ENCODE measurements at regions not wholly inside any gene's neighbourhood (a gene's known extent, or its start where the extent isn't known, plus 50 kb on each side); places are given as distances from the start of the nearest gene placed in this dataset.

- Histone ChIP-seq H3K27ac (ENCODE audit: low read depth, low read length) (no peak overlapping the region), H3K27me3 (ENCODE audit: control insufficient read depth in 3 of 3, insufficient read depth in 3 of 3, low read length in 3 of 3) (no peaks in the 10 kb centered on the region), H3K9me3 (ENCODE audit: control insufficient read depth in 3 of 3, low read length in 3 of 3) (no peaks in the 10 kb centered on the region), H3K4me1 (ENCODE audit: control insufficient read depth in 3 of 3, insufficient read depth in 3 of 3, low read length in 3 of 3) (peaks cover 3 to 12% (median 9%) of the 10 kb centered on the region in 3 donors), H3K4me3 (ENCODE audit: low read length in 3 of 3) (no peak overlapping the region), H3K36me3 (ENCODE audit: control insufficient read depth in 3 of 3, insufficient read depth in 3 of 3, low read length in 3 of 3) (no peaks in the 10 kb centered on the region), H3K9ac (ENCODE audit: low read depth in 1 of 3, low read length in 3 of 3) (no peak overlapping the region)
These were observed 188.9 kb upstream of the TNP1 start for GRCh38 chr2:217048730-217049129.

- no peak overlapping the region for H3K9ac ChIP-seq (ENCODE audit: low read depth in 1 of 3, low read length in 3 of 3)
- no peak overlapping the region for H3K4me3 ChIP-seq (ENCODE audit: low read length in 3 of 3)
These were observed 187.8 kb upstream of the TNP1 start for GRCh38 chr2:217047631-217048030.

GRCh38 chr2:217047209-217047608 is 187.3 kb upstream of the TNP1 start:
- Histone ChIP-seq H3K27ac (ENCODE audit: low read depth, low read length) (no peak overlapping the region), H3K36me3 (ENCODE audit: control insufficient read depth in 3 of 3, insufficient read depth in 3 of 3, low read length in 3 of 3) (no peaks in the 10 kb centered on the region), H3K27me3 (ENCODE audit: control insufficient read depth in 3 of 3, insufficient read depth in 3 of 3, low read length in 3 of 3) (no peaks in the 10 kb centered on the region), H3K4me1 (ENCODE audit: control insufficient read depth in 3 of 3, insufficient read depth in 3 of 3, low read length in 3 of 3) (peaks cover 0 to 8% (median 5%) of the 10 kb centered on the region in 3 donors), H3K4me3 (ENCODE audit: low read length in 3 of 3) (no peak overlapping the region), H3K9me3 (ENCODE audit: control insufficient read depth in 3 of 3, low read length in 3 of 3) (no peaks in the 10 kb centered on the region), H3K9ac (ENCODE audit: low read depth in 1 of 3, low read length in 3 of 3) (no peak overlapping the region)

More at GRCh38 chr2:217047631-217048030, 187.8 kb upstream of the TNP1 start:
- no peaks in the 10 kb centered on the region for H3K27me3 ChIP-seq (ENCODE audit: control insufficient read depth in 3 of 3, insufficient read depth in 3 of 3, low read length in 3 of 3)
- H3K4me1 ChIP-seq (ENCODE audit: control insufficient read depth in 3 of 3, insufficient read depth in 3 of 3, low read length in 3 of 3) = peaks cover 2 to 8% (median 5%) of the 10 kb centered on the region in 3 donors
- H3K9me3 ChIP-seq (ENCODE audit: control insufficient read depth in 3 of 3, low read length in 3 of 3) = no peaks in the 10 kb centered on the region
- H3K36me3 ChIP-seq (ENCODE audit: control insufficient read depth in 3 of 3, insufficient read depth in 3 of 3, low read length in 3 of 3) = no peaks in the 10 kb centered on the region
- no peak overlapping the region for H3K27ac ChIP-seq (ENCODE audit: low read depth, low read length)

GRCh38 chr2:217045700-217046475 is 186.0 kb upstream of the TNP1 start:
- no peaks in the 10 kb centered on the region for H3K36me3 ChIP-seq (ENCODE audit: control insufficient read depth in 3 of 3, insufficient read depth in 3 of 3, low read length in 3 of 3)
- H3K9me3 ChIP-seq (ENCODE audit: control insufficient read depth in 3 of 3, low read length in 3 of 3) = no peaks in the 10 kb centered on the region
- peaks cover 0 to 8% (median 3%) of the 10 kb centered on the region in 3 donors for H3K4me1 ChIP-seq (ENCODE audit: control insufficient read depth in 3 of 3, insufficient read depth in 3 of 3, low read length in 3 of 3)
- H3K4me3 ChIP-seq (ENCODE audit: low read length in 3 of 3) = no peak overlapping the region
- H3K27ac ChIP-seq (ENCODE audit: low read depth, low read length) = no peak overlapping the region
- H3K9ac ChIP-seq (ENCODE audit: low read depth in 1 of 3, low read length in 3 of 3) = no peak overlapping the region
- H3K27me3 ChIP-seq (ENCODE audit: control insufficient read depth in 3 of 3, insufficient read depth in 3 of 3, low read length in 3 of 3) = no peaks in the 10 kb centered on the region

- Histone ChIP-seq H3K9me3 (ENCODE audit: control insufficient read depth in 3 of 3, low read length in 3 of 3) (no peaks in the 10 kb centered on the region), H3K4me1 (ENCODE audit: control insufficient read depth in 3 of 3, insufficient read depth in 3 of 3, low read length in 3 of 3) (peaks cover 8 to 16% (median 9%) of the 10 kb centered on the region in 3 donors), H3K4me3 (ENCODE audit: low read length in 3 of 3) (no peak overlapping the region), H3K36me3 (ENCODE audit: control insufficient read depth in 3 of 3, insufficient read depth in 3 of 3, low read length in 3 of 3) (no peaks in the 10 kb centered on the region), H3K9ac (ENCODE audit: low read depth in 1 of 3, low read length in 3 of 3) (no peak overlapping the region), H3K27me3 (ENCODE audit: control insufficient read depth in 3 of 3, insufficient read depth in 3 of 3, low read length in 3 of 3) (no peaks in the 10 kb centered on the region), H3K27ac (ENCODE audit: low read depth, low read length) (no peak overlapping the region)
These were observed 180.2 kb upstream of the TNP1 start for GRCh38 chr2:217040099-217040498.

- no peaks in the 10 kb centered on the region for H3K27me3 ChIP-seq (ENCODE audit: control insufficient read depth in 3 of 3, insufficient read depth in 3 of 3, low read length in 3 of 3)
- H3K9me3 ChIP-seq (ENCODE audit: control insufficient read depth in 3 of 3, low read length in 3 of 3) = no peaks in the 10 kb centered on the region
These were observed 178.1 kb upstream of the TNP1 start for GRCh38 chr2:217038001-217038400.

GRCh38 chr2:217037353-217037752 is 177.5 kb upstream of the TNP1 start:
- H3K9me3 ChIP-seq (ENCODE audit: control insufficient read depth in 3 of 3, low read length in 3 of 3) = no peaks in the 10 kb centered on the region
- H3K36me3 ChIP-seq (ENCODE audit: control insufficient read depth in 3 of 3, insufficient read depth in 3 of 3, low read length in 3 of 3) = no peaks in the 10 kb centered on the region
- no peak overlapping the region for H3K27ac ChIP-seq (ENCODE audit: low read depth, low read length)
- H3K27me3 ChIP-seq (ENCODE audit: control insufficient read depth in 3 of 3, insufficient read depth in 3 of 3, low read length in 3 of 3) = no peaks in the 10 kb centered on the region
- no peak overlapping the region for H3K9ac ChIP-seq (ENCODE audit: low read depth in 1 of 3, low read length in 3 of 3)
- peaks cover 8 to 16% (median 9%) of the 10 kb centered on the region in 3 donors for H3K4me1 ChIP-seq (ENCODE audit: control insufficient read depth in 3 of 3, insufficient read depth in 3 of 3, low read length in 3 of 3)
- H3K4me3 ChIP-seq (ENCODE audit: low read length in 3 of 3) = no peak overlapping the region

More at GRCh38 chr2:217038001-217038400, 178.1 kb upstream of the TNP1 start:
- Histone ChIP-seq H3K9ac (ENCODE audit: low read depth in 1 of 3, low read length in 3 of 3) (no peak overlapping the region), H3K36me3 (ENCODE audit: control insufficient read depth in 3 of 3, insufficient read depth in 3 of 3, low read length in 3 of 3) (no peaks in the 10 kb centered on the region), H3K4me3 (ENCODE audit: low read length in 3 of 3) (no peak overlapping the region), H3K4me1 (ENCODE audit: control insufficient read depth in 3 of 3, insufficient read depth in 3 of 3, low read length in 3 of 3) (peaks cover 8 to 16% (median 9%) of the 10 kb centered on the region in 3 donors), H3K27ac (ENCODE audit: low read depth, low read length) (no peak overlapping the region)

GRCh38 chr2:217035967-217036366 is 176.1 kb upstream of the TNP1 start:
- peaks cover 8 to 16% (median 9%) of the 10 kb centered on the region in 3 donors for H3K4me1 ChIP-seq (ENCODE audit: control insufficient read depth in 3 of 3, insufficient read depth in 3 of 3, low read length in 3 of 3)
- H3K9ac ChIP-seq (ENCODE audit: low read depth in 1 of 3, low read length in 3 of 3) = no peak overlapping the region
- H3K36me3 ChIP-seq (ENCODE audit: control insufficient read depth in 3 of 3, insufficient read depth in 3 of 3, low read length in 3 of 3) = no peaks in the 10 kb centered on the region
- no peak overlapping the region for H3K27ac ChIP-seq (ENCODE audit: low read depth, low read length)
- no peaks in the 10 kb centered on the region for H3K27me3 ChIP-seq (ENCODE audit: control insufficient read depth in 3 of 3, insufficient read depth in 3 of 3, low read length in 3 of 3)
- H3K4me3 ChIP-seq (ENCODE audit: low read length in 3 of 3) = no peak overlapping the region
- H3K9me3 ChIP-seq (ENCODE audit: control insufficient read depth in 3 of 3, low read length in 3 of 3) = no peaks in the 10 kb centered on the region

GRCh38 chr2:217033186-217033585 is 173.3 kb upstream of the TNP1 start:
- Histone ChIP-seq H3K4me3 (ENCODE audit: low read length in 3 of 3) (no peak overlapping the region), H3K9ac (ENCODE audit: low read depth in 1 of 3, low read length in 3 of 3) (no peak overlapping the region)

GRCh38 chr2:217031445-217031844 is 171.6 kb upstream of the TNP1 start:
- no peaks in the 10 kb centered on the region for H3K36me3 ChIP-seq (ENCODE audit: control insufficient read depth in 3 of 3, insufficient read depth in 3 of 3, low read length in 3 of 3)
- no peak overlapping the region for H3K27ac ChIP-seq (ENCODE audit: low read depth, low read length)
- H3K27me3 ChIP-seq (ENCODE audit: control insufficient read depth in 3 of 3, insufficient read depth in 3 of 3, low read length in 3 of 3) = no peaks in the 10 kb centered on the region
- no peak overlapping the region for H3K4me3 ChIP-seq (ENCODE audit: low read length in 3 of 3)
- peaks cover 8 to 12% (median 9%) of the 10 kb centered on the region in 3 donors for H3K4me1 ChIP-seq (ENCODE audit: control insufficient read depth in 3 of 3, insufficient read depth in 3 of 3, low read length in 3 of 3)
- H3K9me3 ChIP-seq (ENCODE audit: control insufficient read depth in 3 of 3, low read length in 3 of 3) = no peaks in the 10 kb centered on the region
- no peak overlapping the region for H3K9ac ChIP-seq (ENCODE audit: low read depth in 1 of 3, low read length in 3 of 3)

More at GRCh38 chr2:217033186-217033585, 173.3 kb upstream of the TNP1 start:
- Histone ChIP-seq H3K4me1 (ENCODE audit: control insufficient read depth in 3 of 3, insufficient read depth in 3 of 3, low read length in 3 of 3) (peaks cover 8 to 16% (median 9%) of the 10 kb centered on the region in 3 donors), H3K36me3 (ENCODE audit: control insufficient read depth in 3 of 3, insufficient read depth in 3 of 3, low read length in 3 of 3) (no peaks in the 10 kb centered on the region), H3K9me3 (ENCODE audit: control insufficient read depth in 3 of 3, low read length in 3 of 3) (no peaks in the 10 kb centered on the region), H3K27ac (ENCODE audit: low read depth, low read length) (no peak overlapping the region), H3K27me3 (ENCODE audit: control insufficient read depth in 3 of 3, insufficient read depth in 3 of 3, low read length in 3 of 3) (no peaks in the 10 kb centered on the region)
